GM12878 (cell line): ENCODE measurements at regions not wholly inside any gene's neighbourhood (a gene's known extent, or its start where the extent isn't known, plus 50 kb on each side); places are given as distances from the start of the nearest gene placed in this dataset.

Source experiments
- ATAC-seq: fragments of 200-7000 bp; cut with Tn5 transposase; 3 replicates; pipeline ENCODE4 v1.9.1; 2020; ENCODE audit warnings: mild to moderate bottlenecking, moderate library complexity
- BruUV-seq: library from RNA; stranded (reverse); fragments of 400-500 nt; replicated peaks from 2 replicates; lab custom pipeline; 2021; lab: Mats Ljungman, UMichigan
- CTCF ChIA-PET: fragments of 300-600 bp; sonication (Branson Sonifier 250); formaldehyde crosslinking; extraction: SDS; loops from one replicate; lab custom pipeline; 2021; ENCODE audit warnings: inconsistent platforms; lab: Yijun Ruan, JAX
- POLR2A ChIA-PET: fragments of 350-600 bp; formaldehyde crosslinking; extraction: SDS; loops from one replicate; lab custom pipeline; 2021; ENCODE audit warnings: inconsistent platforms; lab: Charles Lee
- RAD21 ChIA-PET: fragments of 300-600 bp; sonication (Branson Sonifier 250); formaldehyde crosslinking; loops from one replicate; lab custom pipeline; 2023; ENCODE audit warnings: antibody characterized with exemption; ENCODE audit not compliant: unreplicated experiment; lab: Charles Lee
- SMC1A ChIA-PET: fragments of 300-600 bp; sonication (Branson Sonifier 250); formaldehyde crosslinking; loops from one replicate; lab custom pipeline; 2023; ENCODE audit not compliant: unreplicated experiment, uncharacterized antibody; lab: Charles Lee
- DNase-seq: peaks from one replicate; pipeline ENCODE4 v3.0.0-alpha.2; 2011; ENCODE audit warnings: low read depth, low spot score
- FAIRE-seq: peaks from 3 replicates; lab custom pipeline; 2011; peaks lifted over from hg19 to GRCh38; lab: Jason Lieb, UNC
- H2AFZ ChIP-seq: 2 replicates; pipeline ENCODE4 v1.6.0; 2011; ENCODE audit warnings: low read depth, low read length, control low read depth; ENCODE audit not compliant: control insufficient read depth
- H3K27ac ChIP-seq: 2 replicates; pipeline ENCODE4 v1.5.1; 2011; ENCODE audit warnings: control low read depth; ENCODE audit not compliant: control insufficient read depth, insufficient read depth
- H3K27me3 ChIP-seq, 2 experiments: replicated peaks in 1 of 2; 2 replicates each; pipeline versions ENCODE4 v1.6.0 to v1.6.1; 2011; ENCODE audit warnings: low read length in 1 of 2; ENCODE audit not compliant: control insufficient read depth in 2 of 2, insufficient read depth in 2 of 2
- H3K36me3 ChIP-seq, 2 experiments: 2 replicates each; pipeline ENCODE4 v1.5.1; 2011; ENCODE audit warnings: low read length in 1 of 2; ENCODE audit not compliant: control insufficient read depth in 2 of 2, insufficient read depth in 2 of 2
- H3K4me1 ChIP-seq: 2 replicates; pipeline ENCODE4 v1.6.1; 2011; ENCODE audit warnings: mild to moderate bottlenecking, low read length, moderate library complexity, mixed read lengths; ENCODE audit not compliant: control insufficient read depth, insufficient read depth
- H3K4me2 ChIP-seq: 2 replicates; pipeline ENCODE4 v1.6.0; 2011; ENCODE audit warnings: control low read depth; ENCODE audit not compliant: control insufficient read depth, insufficient read depth
- H3K4me3 ChIP-seq: fragments of 200-600 bp; sonication (generic); 2 replicates; pipeline ENCODE4 v1.5.1; 2016
- H3K79me2 ChIP-seq: 2 replicates; pipeline ENCODE4 v1.6.0; 2011; ENCODE audit warnings: low read length; ENCODE audit not compliant: control insufficient read depth, insufficient read depth
- H3K9ac ChIP-seq: 2 replicates; pipeline ENCODE4 v1.8.0; 2011; ENCODE audit warnings: low read length, control low read depth, mixed read lengths; ENCODE audit not compliant: control insufficient read depth, insufficient read depth
- H3K9me3 ChIP-seq: replicated peaks from 3 replicates; pipeline ENCODE4 v1.5.1; 2011; ENCODE audit warnings: mild to moderate bottlenecking, low read length; ENCODE audit not compliant: control insufficient read depth, insufficient read depth
- H4K20me1 ChIP-seq: 2 replicates; pipeline ENCODE4 v1.6.0; 2011; ENCODE audit not compliant: control insufficient read depth, insufficient read depth
- BACH1 ChIP-seq: fragments of 450-650 bp; IDR thresholded peaks from 2 replicates; pipeline ENCODE4 v1.6.1; 2017; ENCODE audit warnings: mild to moderate bottlenecking, borderline replicate concordance
- BHLHE40 ChIP-seq, 2 experiments: fragments of 450-650 bp in 1 of 2; IDR thresholded peaks; 2 replicates each; pipeline ENCODE4 v1.6.1; 2011 to 2017; ENCODE audit warnings: low read depth in 2 of 2, borderline replicate concordance in 1 of 2, improper control_type of control experiment in 1 of 2, low read length in 1 of 2, mild to moderate bottlenecking in 1 of 2
- CBX3 ChIP-seq: fragments of 200-600 bp; sonication (generic); IDR thresholded peaks from 2 replicates; pipeline ENCODE4 v1.6.1; 2016; ENCODE audit warnings: low read depth, borderline replicate concordance
- EED ChIP-seq: sonication (generic); IDR thresholded peaks from 2 replicates; pipeline ENCODE4 v1.6.1; 2016; ENCODE audit warnings: antibody characterized with exemption, low read depth
- FOS ChIP-seq: IDR thresholded peaks from 3 replicates; pipeline ENCODE4 v1.6.1; 2011; ENCODE audit warnings: borderline replicate concordance; ENCODE audit not compliant: insufficient read length; ENCODE audit errors: extremely low read depth
- HDAC2 ChIP-seq: fragments of 200-600 bp; sonication (generic); IDR thresholded peaks from 2 replicates; pipeline ENCODE4 v1.6.1; 2017
- IRF4 ChIP-seq: IDR thresholded peaks from 2 replicates; pipeline ENCODE4 v1.6.1; 2011; ENCODE audit warnings: low read depth, low read length
- NBN ChIP-seq: fragments of 450-650 bp; IDR thresholded peaks from 2 replicates; pipeline ENCODE4 v1.6.1; 2016
- NRF1 ChIP-seq: conservative IDR thresholded peaks from 2 replicates; pipeline ENCODE4 v1.6.1; 2011; ENCODE audit warnings: mild to moderate bottlenecking, low read depth, low read length, improper control_type of control experiment
- POLR2A ChIP-seq: IDR thresholded peaks from 2 replicates; pipeline ENCODE4 v1.6.1; 2011; ENCODE audit warnings: low read depth, mild to moderate bottlenecking, low read length
- POU2F2 ChIP-seq: IDR thresholded peaks from 3 replicates; pipeline ENCODE4 v1.6.1; 2011; ENCODE audit warnings: low read depth, mild to moderate bottlenecking, low read length, borderline replicate concordance
- STAT1 ChIP-seq: fragments of 450-650 bp; conservative IDR thresholded peaks from 2 replicates; pipeline ENCODE4 v1.6.1; 2014; ENCODE audit warnings: antibody characterized with exemption, mild to moderate bottlenecking
- TARDBP ChIP-seq: IDR thresholded peaks from 2 replicates; pipeline ENCODE4 v1.6.1; 2016; ENCODE audit warnings: borderline replicate concordance
- ZNF384 ChIP-seq: IDR thresholded peaks from 2 replicates; pipeline ENCODE4 v1.6.1; 2012; ENCODE audit warnings: low read depth, mild to moderate bottlenecking, low read length, improper control_type of control experiment, borderline replicate concordance
- ZZZ3 ChIP-seq: IDR thresholded peaks from 2 replicates; pipeline ENCODE4 v1.6.1; 2011; ENCODE audit warnings: low read depth; ENCODE audit not compliant: control insufficient read depth, insufficient read length
- WGBS: methylation state at CpG from one replicate; pipeline ENCODE4 v1.1.6; 2016; ENCODE audit warnings: low lambda C conversion rate; ENCODE audit not compliant: insufficient replicate concordance, insufficient coverage; ENCODE audit errors: missing lambda C conversion rate; 5-methylcytosine and 5-hydroxymethylcytosine counted together
- in situ Hi-C: fragments of 300-500 bp; cut with MboI; formaldehyde crosslinking; loops from 9 replicates; pipeline ENCODE4 v1.14.3; 2018; ENCODE audit warnings: mixed read lengths
- intact Hi-C: fragments of 100-400 bp; cut with micrococcal nuclease; formaldehyde crosslinking; loops from one replicate; pipeline ENCODE4 v1.14.2; 2022; ENCODE audit not compliant: unreplicated experiment
- TF ChIP-seq, protein P1 (sequence below): fragments of 450-650 bp; IDR thresholded peaks from 2 replicates; pipeline ENCODE4 v1.6.1; 2016; ENCODE audit warnings: mild to moderate bottlenecking, moderate library complexity, borderline replicate concordance
- TF ChIP-seq, protein P2 (sequence below): fragments of 150-350 bp; IDR thresholded peaks from 2 replicates; pipeline ENCODE4 v1.6.1; 2016; ENCODE audit warnings: low read depth, low read length

DNA sequence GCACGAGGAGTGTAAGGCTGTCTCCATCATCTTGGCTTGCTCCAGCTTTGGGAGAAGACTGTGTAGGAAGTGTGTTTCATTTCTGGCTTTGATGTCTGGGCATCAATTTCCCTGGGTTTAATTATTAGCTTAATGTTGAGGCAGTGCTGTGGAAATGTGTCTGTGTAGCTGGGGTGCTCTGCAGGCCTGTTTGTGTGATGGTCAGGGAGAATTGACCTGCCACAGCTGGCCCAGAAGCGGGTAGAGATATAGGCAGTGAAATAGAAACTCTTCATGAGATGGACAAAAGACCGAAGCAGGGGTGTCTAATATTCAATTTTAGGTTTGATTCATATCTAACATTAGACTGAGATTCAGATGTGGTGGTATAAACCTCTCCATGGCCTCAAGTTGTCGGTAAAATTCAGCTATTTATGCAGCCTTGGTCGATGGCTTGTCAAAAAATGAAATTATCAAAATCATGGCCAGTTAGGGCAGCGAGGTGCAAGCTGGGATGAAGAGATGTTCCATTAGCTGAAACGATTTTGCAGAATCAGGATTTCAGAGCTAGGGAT lies 95.3 kb upstream of the SNX9 start:
- intact Hi-C loops = no loop called here
- FAIRE-seq = no peak
- no peak overlapping the region for H3K9ac ChIP-seq
- peaks cover 2% of the 10 kb centered on the region in 2 experiments; a peak in 2 of 4 replicates for H3K27me3 ChIP-seq
- RAD21 ChIA-PET = no interaction called here
- H3K4me2 ChIP-seq = no peak overlapping the region
- no peaks in the 10 kb centered on the region for H4K20me1 ChIP-seq
- no peaks in the 10 kb centered on the region for H3K79me2 ChIP-seq
- H3K36me3 ChIP-seq = no peaks in the 10 kb centered on the region
- no peak overlapping the region for H3K27ac ChIP-seq
- SMC1A ChIA-PET = no interaction called here
- TF ChIP-seq POU2F2 (no peak), HDAC2 (no peak), NRF1 (no peak), EED (no peak), ZNF384 (no peak), POLR2A (no peak), IRF4 (no peak), FOS (no peak), BHLHE40 (IDR thresholded peaks at IDR 0.05; ENCODE audit: borderline replicate concordance in 1 of 2, low read depth in 2 of 2, low read length in 1 of 2) (no peak), BACH1 (no peak), STAT1 (no peak), NBN (no peak), ZZZ3 (no peak), TARDBP (no peak), CBX3 (no peak)
- TF ChIP-seq, protein P1, sequence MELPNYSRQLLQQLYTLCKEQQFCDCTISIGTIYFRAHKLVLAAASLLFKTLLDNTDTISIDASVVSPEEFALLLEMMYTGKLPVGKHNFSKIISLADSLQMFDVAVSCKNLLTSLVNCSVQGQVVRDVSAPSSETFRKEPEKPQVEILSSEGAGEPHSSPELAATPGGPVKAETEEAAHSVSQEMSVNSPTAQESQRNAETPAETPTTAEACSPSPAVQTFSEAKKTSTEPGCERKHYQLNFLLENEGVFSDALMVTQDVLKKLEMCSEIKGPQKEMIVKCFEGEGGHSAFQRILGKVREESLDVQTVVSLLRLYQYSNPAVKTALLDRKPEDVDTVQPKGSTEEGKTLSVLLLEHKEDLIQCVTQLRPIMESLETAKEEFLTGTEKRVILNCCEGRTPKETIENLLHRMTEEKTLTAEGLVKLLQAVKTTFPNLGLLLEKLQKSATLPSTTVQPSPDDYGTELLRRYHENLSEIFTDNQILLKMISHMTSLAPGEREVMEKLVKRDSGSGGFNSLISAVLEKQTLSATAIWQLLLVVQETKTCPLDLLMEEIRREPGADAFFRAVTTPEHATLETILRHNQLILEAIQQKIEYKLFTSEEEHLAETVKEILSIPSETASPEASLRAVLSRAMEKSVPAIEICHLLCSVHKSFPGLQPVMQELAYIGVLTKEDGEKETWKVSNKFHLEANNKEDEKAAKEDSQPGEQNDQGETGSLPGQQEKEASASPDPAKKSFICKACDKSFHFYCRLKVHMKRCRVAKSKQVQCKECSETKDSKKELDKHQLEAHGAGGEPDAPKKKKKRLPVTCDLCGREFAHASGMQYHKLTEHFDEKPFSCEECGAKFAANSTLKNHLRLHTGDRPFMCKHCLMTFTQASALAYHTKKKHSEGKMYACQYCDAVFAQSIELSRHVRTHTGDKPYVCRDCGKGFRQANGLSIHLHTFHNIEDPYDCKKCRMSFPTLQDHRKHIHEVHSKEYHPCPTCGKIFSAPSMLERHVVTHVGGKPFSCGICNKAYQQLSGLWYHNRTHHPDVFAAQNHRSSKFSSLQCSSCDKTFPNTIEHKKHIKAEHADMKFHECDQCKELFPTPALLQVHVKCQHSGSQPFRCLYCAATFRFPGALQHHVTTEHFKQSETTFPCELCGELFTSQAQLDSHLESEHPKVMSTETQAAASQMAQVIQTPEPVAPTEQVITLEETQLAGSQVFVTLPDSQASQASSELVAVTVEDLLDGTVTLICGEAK = no peak
- TF ChIP-seq, protein P2, sequence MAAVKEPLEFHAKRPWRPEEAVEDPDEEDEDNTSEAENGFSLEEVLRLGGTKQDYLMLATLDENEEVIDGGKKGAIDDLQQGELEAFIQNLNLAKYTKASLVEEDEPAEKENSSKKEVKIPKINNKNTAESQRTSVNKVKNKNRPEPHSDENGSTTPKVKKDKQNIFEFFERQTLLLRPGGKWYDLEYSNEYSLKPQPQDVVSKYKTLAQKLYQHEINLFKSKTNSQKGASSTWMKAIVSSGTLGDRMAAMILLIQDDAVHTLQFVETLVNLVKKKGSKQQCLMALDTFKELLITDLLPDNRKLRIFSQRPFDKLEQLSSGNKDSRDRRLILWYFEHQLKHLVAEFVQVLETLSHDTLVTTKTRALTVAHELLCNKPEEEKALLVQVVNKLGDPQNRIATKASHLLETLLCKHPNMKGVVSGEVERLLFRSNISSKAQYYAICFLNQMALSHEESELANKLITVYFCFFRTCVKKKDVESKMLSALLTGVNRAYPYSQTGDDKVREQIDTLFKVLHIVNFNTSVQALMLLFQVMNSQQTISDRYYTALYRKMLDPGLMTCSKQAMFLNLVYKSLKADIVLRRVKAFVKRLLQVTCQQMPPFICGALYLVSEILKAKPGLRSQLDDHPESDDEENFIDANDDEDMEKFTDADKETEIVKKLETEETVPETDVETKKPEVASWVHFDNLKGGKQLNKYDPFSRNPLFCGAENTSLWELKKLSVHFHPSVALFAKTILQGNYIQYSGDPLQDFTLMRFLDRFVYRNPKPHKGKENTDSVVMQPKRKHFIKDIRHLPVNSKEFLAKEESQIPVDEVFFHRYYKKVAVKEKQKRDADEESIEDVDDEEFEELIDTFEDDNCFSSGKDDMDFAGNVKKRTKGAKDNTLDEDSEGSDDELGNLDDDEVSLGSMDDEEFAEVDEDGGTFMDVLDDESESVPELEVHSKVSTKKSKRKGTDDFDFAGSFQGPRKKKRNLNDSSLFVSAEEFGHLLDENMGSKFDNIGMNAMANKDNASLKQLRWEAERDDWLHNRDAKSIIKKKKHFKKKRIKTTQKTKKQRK = no peak
- TF ChIP-seq, all 136 proteins: peak for 0
- Histone ChIP-seq H3K4me3 (no peak overlapping the region), H2AFZ (no peak overlapping the region), H3K9me3 (no peaks in the 10 kb centered on the region; the same call in 2 of the 3 replicates), H3K4me1 (no peaks in the 10 kb centered on the region)
- no peak for ATAC-seq
- DNase-seq = no peak
- ChIA-PET CTCF (interaction anchor here (0.7 to 1.3 kb wide), 2 partner anchors 29 to 413 kb away, joined by 3 read pairs; no protein-coding TSS in a partner anchor), POLR2A (interaction anchor here (0.6 kb wide), 1 partner anchor 162 kb away, joined by 5 read pairs; no protein-coding TSS in a partner anchor)
- BruUV-seq = no TSS peak
- WGBS = 22% methylated on average over 7 of the region's 7 CpGs
- in situ Hi-C loops = no loop called here
